ENCODE measurements at regions not wholly inside any gene's neighbourhood (a gene's known extent, or its start where the extent isn't known, plus 50 kb on each side); places are given as distances from the start of the nearest gene placed in this dataset.

- Histone ChIP-seq H3K9me3 (ENCODE audit: control insufficient read depth in 2 of 2, insufficient read depth in 1 of 2, low read depth in 1 of 2, low read length in 1 of 2) (no peaks in the 10 kb centered on the region), H3K4me3 (ENCODE audit: low read depth in 1 of 3, low read length in 3 of 3) (no peak overlapping the region), H3K4me1 (ENCODE audit: control insufficient read depth in 3 of 3, insufficient read depth in 2 of 3, low read depth in 1 of 3, low read length in 2 of 3) (no peaks in the 10 kb centered on the region), H3K27ac (ENCODE audit: low read depth in 1 of 3, low read length in 2 of 3) (no peak overlapping the region), H3K27me3 (ENCODE audit: control insufficient read depth in 3 of 3, insufficient read depth in 3 of 3, low read length in 3 of 3) (no peaks in the 10 kb centered on the region), H3K36me3 (ENCODE audit: control insufficient read depth in 3 of 3, insufficient read depth in 2 of 3, low read depth in 1 of 3, low read length in 3 of 3) (no peaks in the 10 kb centered on the region)
- WGBS, 3 donors = 74 to 93% (median 88%) methylated on average over 1 of the region's 1 CpG
- DNase-seq (no peak), FAIRE-seq (no peak)
Measured at GRCh38 chr2:67486041-67486796, 89.1 kb downstream of the ETAA1 start.

- Histone ChIP-seq H3K4me1 (ENCODE audit: control insufficient read depth in 3 of 3, insufficient read depth in 2 of 3, low read depth in 1 of 3, low read length in 2 of 3) (no peaks in the 10 kb centered on the region), H3K9me3 (ENCODE audit: control insufficient read depth in 2 of 2, insufficient read depth in 1 of 2, low read depth in 1 of 2, low read length in 1 of 2) (no peaks in the 10 kb centered on the region), H3K27ac (ENCODE audit: low read depth in 1 of 3, low read length in 2 of 3) (no peak overlapping the region), H3K36me3 (ENCODE audit: control insufficient read depth in 3 of 3, insufficient read depth in 2 of 3, low read depth in 1 of 3, low read length in 3 of 3) (no peaks in the 10 kb centered on the region), H3K27me3 (ENCODE audit: control insufficient read depth in 3 of 3, insufficient read depth in 3 of 3, low read length in 3 of 3) (no peaks in the 10 kb centered on the region), H3K4me3 (ENCODE audit: low read depth in 1 of 3, low read length in 3 of 3) (no peak overlapping the region)
- WGBS, 3 donors = 89 to 94% (median 93%) methylated on average over 4 of the region's 4 CpGs
- FAIRE-seq = no peak
- DNase-seq = no peak
Measured at GRCh38 chr2:67487993-67488392, 90.9 kb downstream of the ETAA1 start.

DNA sequence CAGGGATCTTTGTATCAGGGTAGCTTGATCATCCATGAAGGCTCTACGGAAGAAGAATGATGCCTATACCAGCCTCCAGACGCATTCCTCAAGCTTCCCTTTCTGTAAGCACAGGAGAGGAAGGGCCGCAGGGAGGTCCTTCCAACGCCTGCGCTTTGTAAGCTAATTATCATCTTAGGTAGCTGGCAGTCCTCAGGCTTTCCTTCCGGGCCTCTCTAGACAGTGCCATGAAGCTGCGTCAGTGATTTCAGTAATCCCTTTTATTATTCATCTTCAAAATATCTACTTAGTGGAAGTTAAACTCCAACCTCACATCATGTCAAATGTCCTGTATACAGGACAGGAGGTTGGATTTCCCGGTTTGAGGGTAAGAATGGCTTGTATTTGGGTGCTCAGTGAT, 92.3 kb downstream of the ETAA1 start:
- H3K27me3 ChIP-seq (ENCODE audit: control insufficient read depth in 3 of 3, insufficient read depth in 3 of 3, low read length in 3 of 3) = no peaks in the 10 kb centered on the region
- DNase-seq = no peak
- no peaks in the 10 kb centered on the region for H3K4me1 ChIP-seq (ENCODE audit: control insufficient read depth in 3 of 3, insufficient read depth in 2 of 3, low read depth in 1 of 3, low read length in 2 of 3)
- H3K4me3 ChIP-seq (ENCODE audit: low read depth in 1 of 3, low read length in 3 of 3) = no peak overlapping the region
- 79 to 88% (median 80%) methylated on average over 8 of the region's 8 CpGs for WGBS, 3 donors
- H3K36me3 ChIP-seq (ENCODE audit: control insufficient read depth in 3 of 3, insufficient read depth in 2 of 3, low read depth in 1 of 3, low read length in 3 of 3) = no peaks in the 10 kb centered on the region
- no peak for FAIRE-seq
- H3K9me3 ChIP-seq (ENCODE audit: control insufficient read depth in 2 of 2, insufficient read depth in 1 of 2, low read depth in 1 of 2, low read length in 1 of 2) = no peaks in the 10 kb centered on the region
- no peak overlapping the region for H3K27ac ChIP-seq (ENCODE audit: low read depth in 1 of 3, low read length in 2 of 3)

DNA sequence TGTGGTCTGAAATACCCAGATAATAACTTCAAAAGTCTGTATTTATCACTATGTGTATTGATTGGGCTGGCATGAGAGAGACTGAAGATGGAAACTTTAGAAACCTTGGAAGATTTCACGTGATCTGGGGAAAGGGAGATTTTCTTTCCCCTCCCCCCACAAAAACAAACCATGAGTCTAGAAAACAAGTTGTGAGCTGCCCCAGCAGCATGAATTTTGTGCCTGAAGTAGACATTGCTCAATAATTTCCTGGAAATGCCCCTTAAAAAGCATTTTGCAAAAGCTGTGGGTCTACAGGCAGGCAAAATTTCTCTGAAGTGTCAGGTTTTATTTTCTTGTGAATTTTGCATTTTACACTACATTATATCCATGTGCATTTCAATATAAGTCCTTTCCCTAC, 101.8 kb downstream of the ETAA1 start:
- WGBS, 3 donors = 41 to 53% (median 52%) methylated on average over 1 of the region's 1 CpG
- Histone ChIP-seq H3K27me3 (ENCODE audit: control insufficient read depth in 3 of 3, insufficient read depth in 3 of 3, low read length in 3 of 3) (no peaks in the 10 kb centered on the region), H3K9me3 (ENCODE audit: control insufficient read depth in 2 of 2, insufficient read depth in 1 of 2, low read depth in 1 of 2, low read length in 1 of 2) (no peaks in the 10 kb centered on the region), H3K36me3 (ENCODE audit: control insufficient read depth in 3 of 3, insufficient read depth in 2 of 3, low read depth in 1 of 3, low read length in 3 of 3) (no peaks in the 10 kb centered on the region), H3K4me3 (ENCODE audit: low read depth in 1 of 3, low read length in 3 of 3) (no peak overlapping the region), H3K4me1 (ENCODE audit: control insufficient read depth in 3 of 3, insufficient read depth in 2 of 3, low read depth in 1 of 3, low read length in 2 of 3) (no peaks in the 10 kb centered on the region), H3K27ac (ENCODE audit: low read depth in 1 of 3, low read length in 2 of 3) (no peak overlapping the region)
- DNase-seq = no peak
- FAIRE-seq = no peak

DNA sequence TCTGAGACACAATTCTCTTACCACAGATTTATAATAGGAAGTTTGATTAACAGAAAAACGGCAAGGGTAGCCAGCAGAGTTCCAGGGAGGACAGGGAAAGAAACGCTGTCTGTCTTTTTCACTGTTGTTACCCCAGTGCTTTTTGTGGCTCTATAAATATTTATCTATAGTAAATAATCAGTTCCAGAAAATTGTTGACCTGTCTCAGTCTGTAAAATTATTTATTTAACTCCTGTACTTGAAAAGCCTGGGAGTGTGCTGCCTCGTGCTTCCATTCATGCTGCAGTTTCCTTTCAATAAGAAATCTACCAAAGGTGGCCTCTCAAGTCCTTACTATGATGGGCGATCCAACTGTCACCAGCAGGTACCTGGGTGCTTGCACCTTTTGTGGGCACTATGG, 102.9 kb downstream of the ETAA1 start:
- WGBS, 3 donors = 47 to 64% (median 61%) methylated on average over 4 of the region's 4 CpGs
- Histone ChIP-seq H3K27me3 (ENCODE audit: control insufficient read depth in 3 of 3, insufficient read depth in 3 of 3, low read length in 3 of 3) (no peaks in the 10 kb centered on the region), H3K9me3 (ENCODE audit: control insufficient read depth in 2 of 2, insufficient read depth in 1 of 2, low read depth in 1 of 2, low read length in 1 of 2) (no peaks in the 10 kb centered on the region), H3K36me3 (ENCODE audit: control insufficient read depth in 3 of 3, insufficient read depth in 2 of 3, low read depth in 1 of 3, low read length in 3 of 3) (no peaks in the 10 kb centered on the region), H3K4me3 (ENCODE audit: low read depth in 1 of 3, low read length in 3 of 3) (no peak overlapping the region), H3K27ac (ENCODE audit: low read depth in 1 of 3, low read length in 2 of 3) (no peak overlapping the region), H3K4me1 (ENCODE audit: control insufficient read depth in 3 of 3, insufficient read depth in 2 of 3, low read depth in 1 of 3, low read length in 2 of 3) (no peaks in the 10 kb centered on the region)
- FAIRE-seq (no peak), DNase-seq (no peak)

- no peaks in the 10 kb centered on the region for H3K27me3 ChIP-seq (ENCODE audit: control insufficient read depth in 3 of 3, insufficient read depth in 3 of 3, low read length in 3 of 3)
- DNase-seq = no peak
- H3K4me1 ChIP-seq (ENCODE audit: control insufficient read depth in 3 of 3, insufficient read depth in 2 of 3, low read depth in 1 of 3, low read length in 2 of 3) = no peaks in the 10 kb centered on the region
- H3K36me3 ChIP-seq (ENCODE audit: control insufficient read depth in 3 of 3, insufficient read depth in 2 of 3, low read depth in 1 of 3, low read length in 3 of 3) = no peaks in the 10 kb centered on the region
- H3K9me3 ChIP-seq (ENCODE audit: control insufficient read depth in 2 of 2, insufficient read depth in 1 of 2, low read depth in 1 of 2, low read length in 1 of 2) = no peaks in the 10 kb centered on the region
- WGBS, 3 donors = 59 to 74% (median 65%) methylated on average over 6 of the region's 6 CpGs
- H3K27ac ChIP-seq (ENCODE audit: low read depth in 1 of 3, low read length in 2 of 3) = no peak overlapping the region
- no peak overlapping the region for H3K4me3 ChIP-seq (ENCODE audit: low read depth in 1 of 3, low read length in 3 of 3)
- no peak for FAIRE-seq
Measured at GRCh38 chr2:67500541-67500940, 103.4 kb downstream of the ETAA1 start.

DNA sequence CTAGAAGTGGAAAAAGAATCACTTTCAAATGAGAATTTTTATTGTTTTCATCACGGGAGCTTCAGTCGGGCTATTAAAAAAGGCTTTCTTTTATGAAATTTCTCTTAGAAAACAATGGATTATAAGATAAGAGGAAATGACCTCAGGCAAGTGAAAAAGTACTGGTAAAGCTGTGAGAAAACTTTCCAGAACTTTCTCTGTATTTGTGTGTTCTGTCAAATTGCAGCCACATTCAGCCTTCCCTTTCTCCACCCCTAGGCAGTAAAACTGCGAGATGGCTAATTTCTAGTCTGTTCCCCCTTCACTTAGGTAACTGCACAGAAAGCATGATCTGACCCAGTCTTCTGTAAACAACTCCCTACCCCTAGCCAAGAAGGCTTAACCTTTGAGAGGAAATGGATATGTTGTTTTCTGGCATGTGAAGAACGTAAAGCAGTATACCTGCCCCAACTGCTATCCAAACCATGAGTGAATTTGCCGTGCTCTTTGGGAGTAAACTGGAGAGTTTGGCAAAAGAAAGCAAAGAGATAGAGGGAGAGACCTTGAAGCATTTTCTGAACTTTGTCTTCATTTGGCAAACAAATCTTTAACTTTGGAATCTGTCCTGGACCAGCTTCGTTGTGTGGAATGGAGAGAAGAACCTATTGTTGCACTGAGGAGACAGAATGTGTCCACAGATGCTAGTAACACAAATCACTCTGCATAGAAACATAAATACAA, 105.4 kb downstream of the ETAA1 start:
- H3K4me3 ChIP-seq (ENCODE audit: low read depth in 1 of 3, low read length in 3 of 3) = no peak overlapping the region
- H3K9me3 ChIP-seq (ENCODE audit: control insufficient read depth in 2 of 2, insufficient read depth in 1 of 2, low read depth in 1 of 2, low read length in 1 of 2) = no peaks in the 10 kb centered on the region
- no peak for FAIRE-seq

GRCh38 chr2:67503066-67503795, 106.1 kb downstream of the ETAA1 start:
- DNase-seq = no peak
- no peaks in the 10 kb centered on the region for H3K36me3 ChIP-seq (ENCODE audit: control insufficient read depth in 3 of 3, insufficient read depth in 2 of 3, low read depth in 1 of 3, low read length in 3 of 3)
- FAIRE-seq = no peak
- WGBS, 3 donors = 66 to 82% (median 80%) methylated on average over 4 of the region's 4 CpGs
- no peaks in the 10 kb centered on the region for H3K27me3 ChIP-seq (ENCODE audit: control insufficient read depth in 3 of 3, insufficient read depth in 3 of 3, low read length in 3 of 3)
- no peak overlapping the region for H3K4me3 ChIP-seq (ENCODE audit: low read depth in 1 of 3, low read length in 3 of 3)
- no peak overlapping the region for H3K27ac ChIP-seq (ENCODE audit: low read depth in 1 of 3, low read length in 2 of 3)
- H3K9me3 ChIP-seq (ENCODE audit: control insufficient read depth in 2 of 2, insufficient read depth in 1 of 2, low read depth in 1 of 2, low read length in 1 of 2) = no peaks in the 10 kb centered on the region
- no peaks in the 10 kb centered on the region for H3K4me1 ChIP-seq (ENCODE audit: control insufficient read depth in 3 of 3, insufficient read depth in 2 of 3, low read depth in 1 of 3, low read length in 2 of 3)

More for the DNA sequence above, 105.4 kb downstream of the ETAA1 start:
- Histone ChIP-seq H3K4me1 (ENCODE audit: control insufficient read depth in 3 of 3, insufficient read depth in 2 of 3, low read depth in 1 of 3, low read length in 2 of 3) (no peaks in the 10 kb centered on the region), H3K36me3 (ENCODE audit: control insufficient read depth in 3 of 3, insufficient read depth in 2 of 3, low read depth in 1 of 3, low read length in 3 of 3) (no peaks in the 10 kb centered on the region), H3K27me3 (ENCODE audit: control insufficient read depth in 3 of 3, insufficient read depth in 3 of 3, low read length in 3 of 3) (no peaks in the 10 kb centered on the region), H3K27ac (ENCODE audit: low read depth in 1 of 3, low read length in 2 of 3) (no peak overlapping the region)
- 41 to 55% (median 54%) methylated on average over 6 of the region's 6 CpGs for WGBS, 3 donors
- DNase-seq = no peak

Data from small intestine (tissue), 7 donors.